ENCODE measurements at regions not wholly inside any gene's neighbourhood (a gene's known extent, or its start where the extent isn't known, plus 50 kb on each side); places are given as distances from the start of the nearest gene placed in this dataset.

GRCh38 chr7:131895541-131896164 is 339.2 kb upstream of the PODXL start:
- no peak for TF ChIP-seq POLR2A (IDR thresholded peaks at IDR 0.05)
- TF ChIP-seq, protein P1, sequence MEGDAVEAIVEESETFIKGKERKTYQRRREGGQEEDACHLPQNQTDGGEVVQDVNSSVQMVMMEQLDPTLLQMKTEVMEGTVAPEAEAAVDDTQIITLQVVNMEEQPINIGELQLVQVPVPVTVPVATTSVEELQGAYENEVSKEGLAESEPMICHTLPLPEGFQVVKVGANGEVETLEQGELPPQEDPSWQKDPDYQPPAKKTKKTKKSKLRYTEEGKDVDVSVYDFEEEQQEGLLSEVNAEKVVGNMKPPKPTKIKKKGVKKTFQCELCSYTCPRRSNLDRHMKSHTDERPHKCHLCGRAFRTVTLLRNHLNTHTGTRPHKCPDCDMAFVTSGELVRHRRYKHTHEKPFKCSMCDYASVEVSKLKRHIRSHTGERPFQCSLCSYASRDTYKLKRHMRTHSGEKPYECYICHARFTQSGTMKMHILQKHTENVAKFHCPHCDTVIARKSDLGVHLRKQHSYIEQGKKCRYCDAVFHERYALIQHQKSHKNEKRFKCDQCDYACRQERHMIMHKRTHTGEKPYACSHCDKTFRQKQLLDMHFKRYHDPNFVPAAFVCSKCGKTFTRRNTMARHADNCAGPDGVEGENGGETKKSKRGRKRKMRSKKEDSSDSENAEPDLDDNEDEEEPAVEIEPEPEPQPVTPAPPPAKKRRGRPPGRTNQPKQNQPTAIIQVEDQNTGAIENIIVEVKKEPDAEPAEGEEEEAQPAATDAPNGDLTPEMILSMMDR (IDR thresholded peaks at IDR 0.05) = no peak
- ATAC-seq (no peak), DNase-seq (no peak)
- no peak overlapping the region for H3K4me3 ChIP-seq
- H3K27me3 ChIP-seq = no peaks in the 10 kb centered on the region
- no peaks in the 10 kb centered on the region for H3K36me3 ChIP-seq (replicated peaks in 1 of 2; ENCODE audit: insufficient read depth in 1 of 2, low read depth in 2 of 2)
- intact Hi-C loops (cut with DNase I) = no loop called here
- H3K4me1 ChIP-seq = no peaks in the 10 kb centered on the region
- 88 to 91% methylated on average over 2 of the region's 2 CpGs for WGBS, 2 donors
- no peak overlapping the region for H3K27ac ChIP-seq
- no peaks in the 10 kb centered on the region for H3K9me3 ChIP-seq

DNA sequence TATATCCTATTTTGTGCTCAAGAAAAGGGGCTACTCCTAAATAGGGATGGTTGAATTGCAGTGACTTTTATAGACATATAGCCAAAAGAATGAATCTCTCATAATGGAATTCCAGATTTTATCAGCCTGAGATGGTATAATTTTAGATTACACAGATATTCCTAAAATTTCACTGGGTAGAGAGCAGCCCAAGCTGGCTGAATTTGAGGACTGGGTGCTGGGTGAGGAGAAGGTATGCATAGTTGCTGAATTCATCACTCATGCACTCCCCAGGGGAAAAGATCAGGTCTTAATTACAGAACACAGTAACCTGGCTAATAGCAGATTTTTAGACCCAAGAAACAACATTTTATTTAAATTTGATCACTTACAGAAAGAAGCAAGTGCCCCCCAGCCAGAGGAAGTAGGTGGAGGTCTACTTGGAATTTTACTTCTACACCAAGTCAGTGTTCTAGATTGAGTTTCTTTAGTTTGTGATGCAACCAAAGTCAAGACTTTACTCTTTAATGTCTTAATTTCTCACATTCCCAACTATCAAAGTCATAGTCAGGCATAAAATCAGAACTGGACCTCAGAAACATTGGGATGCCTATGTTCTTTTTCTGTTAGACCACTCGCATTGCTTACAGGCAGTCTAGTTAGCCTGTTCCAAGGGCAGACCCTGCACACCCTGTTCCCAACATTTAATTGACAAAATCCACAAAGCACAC is 337.4 kb upstream of the PODXL start:
- no peaks in the 10 kb centered on the region for H3K36me3 ChIP-seq (replicated peaks in 1 of 2; ENCODE audit: insufficient read depth in 1 of 2, low read depth in 2 of 2)
- H3K9me3 ChIP-seq = no peaks in the 10 kb centered on the region
- TF ChIP-seq, protein P1 (IDR thresholded peaks at IDR 0.05) = no peak
- no peak for TF ChIP-seq POLR2A (IDR thresholded peaks at IDR 0.05)
- H3K4me1 ChIP-seq = no peaks in the 10 kb centered on the region
- H3K27me3 ChIP-seq = no peaks in the 10 kb centered on the region
- no peak overlapping the region for H3K4me3 ChIP-seq
- no peak for DNase-seq
- no peak for ATAC-seq
- intact Hi-C loops (cut with DNase I) = no loop called here
- H3K27ac ChIP-seq = no peak overlapping the region
- 65 to 91% methylated on average over 1 of the region's 1 CpG for WGBS, 2 donors

GRCh38 chr7:131890176-131890575 is 333.7 kb upstream of the PODXL start:
- intact Hi-C loops (cut with DNase I) = no loop called here
- no peak for ATAC-seq
- no peaks in the 10 kb centered on the region for H3K36me3 ChIP-seq (replicated peaks in 1 of 2; ENCODE audit: insufficient read depth in 1 of 2, low read depth in 2 of 2)
- TF ChIP-seq POLR2A (IDR thresholded peaks at IDR 0.05) = no peak
- TF ChIP-seq, protein P1 (IDR thresholded peaks at IDR 0.05) = no peak
- WGBS, 2 donors = 61 to 76% methylated on average over 6 of the region's 6 CpGs
- no peaks in the 10 kb centered on the region for H3K9me3 ChIP-seq
- no peak overlapping the region for H3K27ac ChIP-seq
- no peaks in the 10 kb centered on the region for H3K27me3 ChIP-seq
- H3K4me3 ChIP-seq = no peak overlapping the region
- DNase-seq = peak in 1 of 4 donors; percentile 34
- no peaks in the 10 kb centered on the region for H3K4me1 ChIP-seq

DNA sequence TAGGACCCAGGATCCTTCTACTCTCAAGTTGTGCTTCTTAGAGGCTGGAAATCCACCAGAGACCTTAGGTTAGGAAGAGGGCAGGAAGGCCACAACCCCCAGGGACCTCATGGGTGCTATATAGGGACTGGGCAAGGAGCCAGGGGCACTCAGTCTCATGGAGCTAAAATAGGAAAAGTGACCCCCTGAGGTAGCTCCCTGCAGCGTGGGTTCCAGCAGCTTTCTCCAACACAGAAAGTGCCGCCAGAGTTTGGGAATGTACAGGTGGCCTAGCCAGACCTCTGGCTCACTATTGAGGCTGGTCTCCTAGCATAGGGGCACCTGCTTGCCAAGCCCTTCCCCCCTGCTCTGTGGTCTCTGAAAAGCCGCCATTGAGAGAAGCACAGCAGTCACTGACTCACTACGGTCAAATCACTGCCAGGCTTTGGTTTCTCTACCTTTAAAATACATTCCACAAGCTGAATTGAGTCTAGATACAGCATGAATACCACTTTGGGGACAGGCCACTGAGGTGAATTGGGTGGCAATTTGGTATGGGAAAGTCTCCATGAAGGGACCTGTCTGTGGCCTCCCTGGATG is 333.2 kb upstream of the PODXL start:
- Histone ChIP-seq H3K27me3 (no peaks in the 10 kb centered on the region), H3K4me1 (no peaks in the 10 kb centered on the region), H3K4me3 (no peak overlapping the region), H3K27ac (no peak overlapping the region), H3K9me3 (no peaks in the 10 kb centered on the region), H3K36me3 (replicated peaks in 1 of 2; ENCODE audit: insufficient read depth in 1 of 2, low read depth in 2 of 2) (no peaks in the 10 kb centered on the region)
- no peak for TF ChIP-seq POLR2A (IDR thresholded peaks at IDR 0.05)
- TF ChIP-seq, protein P1 (IDR thresholded peaks at IDR 0.05) = no peak
- intact Hi-C loops (cut with DNase I) = no loop called here
- DNase-seq (no peak), ATAC-seq (no peak)
- WGBS, 2 donors = 84% methylated on average over 4 of the region's 4 CpGs

Data from body of pancreas (tissue), 4 donors.